ENCODE measurements at regions not wholly inside any gene's neighbourhood (a gene's known extent, or its start where the extent isn't known, plus 50 kb on each side); places are given as distances from the start of the nearest gene placed in this dataset.

GRCh38 chr15:35603856-35604255 lies 57.9 kb upstream of the DPH6 start:
- no peak for TF ChIP-seq CTCF (IDR thresholded peaks at IDR 0.05)
- TF ChIP-seq POLR2A (IDR thresholded peaks at IDR 0.05): no peak

All from vagina (tissue), 2 donors.